K562 (cell line): ENCODE measurements at regions not wholly inside any gene's neighbourhood (a gene's known extent, or its start where the extent isn't known, plus 50 kb on each side); places are given as distances from the start of the nearest gene placed in this dataset.

Experiments used
- ATAC-seq: fragments of 200-7000 bp; cut with Tn5 transposase; 3 replicates; pipeline ENCODE4 v1.9.1; 2020; ENCODE audit warnings: moderate library complexity
- BruUV-seq: library from RNA; stranded (reverse); fragments of 400-500 nt; replicated peaks from 2 replicates; lab custom pipeline; 2021; lab: Mats Ljungman, UMichigan
- CTCF ChIA-PET: fragments of 300-600 bp; formaldehyde crosslinking; extraction: SDS; loops from one replicate; lab custom pipeline; 2021; ENCODE audit warnings: low intra/inter-chr PET ratio; lab: Yijun Ruan, JAX
- POLR2A ChIA-PET: fragments of 300-600, 350-650 bp; sonication (Branson Sonifier 250); formaldehyde crosslinking; extraction: SDS; loops from one replicate; lab custom pipeline; 2021; ENCODE audit warnings: antibody characterized with exemption, inconsistent platforms; lab: Yijun Ruan, JAX
- DNase-seq, 4 experiments: peaks; one replicate each; pipeline versions ENCODE4 v3.0.0 to v3.0.0-alpha.2; 2011 to 2018; ENCODE audit warnings: low spot score in 3 of 4, mixed read lengths in 3 of 4; ENCODE audit errors: extremely low read depth in 1 of 4
- FAIRE-seq: peaks from 2 replicates; lab custom pipeline; 2011; peaks lifted over from hg19 to GRCh38; lab: Jason Lieb, UNC
- H2AFZ ChIP-seq: 2 replicates; pipeline ENCODE4 v1.6.0; 2011; ENCODE audit warnings: low read depth, low read length, control low read depth, inconsistent platforms
- H3K27ac ChIP-seq: fragments of 200-600 bp; 3 replicates; pipeline ENCODE4 v1.8.0; 2011; ENCODE audit warnings: low read depth, mild to moderate bottlenecking, control low read depth, inconsistent platforms, low read length, moderate library complexity, mixed read lengths; ENCODE audit errors: extremely low read depth
- H3K27me3 ChIP-seq, 2 experiments: fragments of 300-600 bp in 1 of 2; 2 replicates in 1 of 2; 3 replicates in 1 of 2; pipeline versions ENCODE4 v1.6.0 to v1.8.0; 2011; ENCODE audit warnings: inconsistent platforms in 2 of 2, low read length in 2 of 2, mild to moderate bottlenecking in 1 of 2, mixed read lengths in 1 of 2, moderate library complexity in 1 of 2; ENCODE audit not compliant: control insufficient read depth in 2 of 2, insufficient read depth in 2 of 2
- H3K36me3 ChIP-seq: fragments of 300-600 bp; 3 replicates; pipeline ENCODE4 v1.8.0; 2011; ENCODE audit warnings: mild to moderate bottlenecking, low read length, inconsistent platforms; ENCODE audit not compliant: control insufficient read depth, insufficient read depth
- H3K4me1 ChIP-seq, 2 experiments: fragments of 200-600 bp in 1 of 2; replicated peaks in 1 of 2; 2 replicates in 1 of 2; 3 replicates in 1 of 2; pipeline versions ENCODE4 v1.5.1 to v1.8.0; 2011; ENCODE audit warnings: inconsistent platforms in 2 of 2, low read length in 2 of 2, mild to moderate bottlenecking in 1 of 2, mixed read lengths in 1 of 2, moderate library complexity in 1 of 2; ENCODE audit not compliant: control insufficient read depth in 2 of 2, insufficient read depth in 2 of 2
- H3K4me2 ChIP-seq: 2 replicates; pipeline ENCODE4 v1.6.1; 2011; ENCODE audit warnings: low read length, control low read depth, inconsistent platforms, mixed read lengths; ENCODE audit not compliant: insufficient read depth
- H3K4me3 ChIP-seq: fragments of 200-600 bp; sonication (generic), shearing (Covaris generic); 2 replicates; pipeline ENCODE4 v1.5.1; 2016; ENCODE audit warnings: control low read depth, inconsistent platforms
- H3K79me2 ChIP-seq: fragments of 200-600 bp; 3 replicates; pipeline ENCODE4 v1.8.0; 2011; ENCODE audit warnings: low read length, inconsistent platforms; ENCODE audit not compliant: control insufficient read depth, insufficient read depth
- H3K9ac ChIP-seq, 2 experiments: 2 replicates each; pipeline versions ENCODE4 v1.6.0 to v1.6.1; 2011; ENCODE audit warnings: low read depth in 2 of 2, low read length in 2 of 2, control low read depth in 1 of 2, inconsistent platforms in 1 of 2, mild to moderate bottlenecking in 1 of 2, mixed read lengths in 1 of 2; ENCODE audit not compliant: insufficient read depth in 1 of 2
- H3K9me1 ChIP-seq: one replicate; pipeline ENCODE4 v1.6.0; 2011; ENCODE audit warnings: inconsistent platforms, mild to moderate bottlenecking, low read length, moderate library complexity; ENCODE audit not compliant: control insufficient read depth, insufficient read depth
- H3K9me3 ChIP-seq: replicated peaks from 2 replicates; pipeline ENCODE4 v1.5.1; 2011; ENCODE audit warnings: low read depth, low read length, inconsistent platforms; ENCODE audit not compliant: control insufficient read depth, insufficient read depth
- H4K20me1 ChIP-seq: replicated peaks from 2 replicates; pipeline ENCODE4 v1.6.1; 2011; ENCODE audit warnings: low read length, inconsistent platforms, mixed read lengths; ENCODE audit not compliant: control insufficient read depth, insufficient read depth
- CAMTA2 ChIP-seq: fragments of 250-450 bp; sonication (Bioruptor Pico); conservative IDR thresholded peaks from 2 replicates; pipeline ENCODE4 v1.5.1; 2022
- HIVEP1 ChIP-seq: fragments of 250-450 bp; sonication (Bioruptor Pico); IDR thresholded peaks from 2 replicates; pipeline ENCODE4 v1.4.0; 2020; ENCODE audit warnings: mild to moderate bottlenecking
- HMGN3 ChIP-seq: IDR thresholded peaks from 2 replicates; pipeline ENCODE4 v1.6.1; 2011; ENCODE audit warnings: borderline replicate concordance, low read depth, mild to moderate bottlenecking, mixed read lengths, low read length; ENCODE audit not compliant: insufficient read length; ENCODE audit errors: extremely low read depth
- KLF6 ChIP-seq: fragments of 250-450 bp; sonication (Bioruptor Pico); IDR thresholded peaks from 2 replicates; pipeline ENCODE4 v1.4.0; 2020; ENCODE audit warnings: mild to moderate bottlenecking, moderate library complexity, borderline replicate concordance
- ZBED1 ChIP-seq: IDR thresholded peaks from 2 replicates; pipeline ENCODE4 v1.6.1; 2014
- ZNF140 ChIP-seq: fragments of 250-450 bp; sonication (Bioruptor Pico); IDR thresholded peaks from 2 replicates; pipeline ENCODE4 v1.8.0; 2021; ENCODE audit warnings: moderate library complexity, mild to moderate bottlenecking, inconsistent platforms
- ZNF583 ChIP-seq: fragments of 250-450 bp; sonication (Bioruptor Pico); IDR thresholded peaks from 2 replicates; pipeline ENCODE4 v1.4.0; 2020
- WGBS: fragments of 100-300 bp; shearing (Covaris generic); methylation state at CpG from one replicate; pipeline ENCODE4 v1.1.6; 2016; ENCODE audit warnings: low coverage, mixed read lengths; ENCODE audit not compliant: insufficient coverage; ENCODE audit errors: missing lambda C conversion rate; 5-methylcytosine and 5-hydroxymethylcytosine counted together
- in situ Hi-C: fragments of 300-500 bp; cut with MboI; formaldehyde crosslinking; loops from 4 replicates; pipeline ENCODE4 v1.15.0; 2018; ENCODE audit warnings: inconsistent platforms, mixed read lengths
- intact Hi-C: fragments of 100-400 bp; cut with micrococcal nuclease; formaldehyde crosslinking; loops from 2 replicates; pipeline ENCODE4 v1.14.2; 2022
- TF ChIP-seq, protein P1 (sequence below): fragments of 250-450 bp; sonication (Bioruptor Pico); IDR thresholded peaks from 2 replicates; pipeline ENCODE4 v1.5.0; 2021
- TF ChIP-seq, protein P2 (sequence below): fragments of 250-450 bp; sonication (Bioruptor Pico); IDR thresholded peaks from 2 replicates; pipeline ENCODE4 v1.4.0; 2020; ENCODE audit warnings: borderline replicate concordance
- TF ChIP-seq, protein P3 (sequence below): fragments of 450-650 bp; IDR thresholded peaks from 2 replicates; pipeline ENCODE4 v1.6.1; 2017; ENCODE audit warnings: antibody characterized with exemption

DNA sequence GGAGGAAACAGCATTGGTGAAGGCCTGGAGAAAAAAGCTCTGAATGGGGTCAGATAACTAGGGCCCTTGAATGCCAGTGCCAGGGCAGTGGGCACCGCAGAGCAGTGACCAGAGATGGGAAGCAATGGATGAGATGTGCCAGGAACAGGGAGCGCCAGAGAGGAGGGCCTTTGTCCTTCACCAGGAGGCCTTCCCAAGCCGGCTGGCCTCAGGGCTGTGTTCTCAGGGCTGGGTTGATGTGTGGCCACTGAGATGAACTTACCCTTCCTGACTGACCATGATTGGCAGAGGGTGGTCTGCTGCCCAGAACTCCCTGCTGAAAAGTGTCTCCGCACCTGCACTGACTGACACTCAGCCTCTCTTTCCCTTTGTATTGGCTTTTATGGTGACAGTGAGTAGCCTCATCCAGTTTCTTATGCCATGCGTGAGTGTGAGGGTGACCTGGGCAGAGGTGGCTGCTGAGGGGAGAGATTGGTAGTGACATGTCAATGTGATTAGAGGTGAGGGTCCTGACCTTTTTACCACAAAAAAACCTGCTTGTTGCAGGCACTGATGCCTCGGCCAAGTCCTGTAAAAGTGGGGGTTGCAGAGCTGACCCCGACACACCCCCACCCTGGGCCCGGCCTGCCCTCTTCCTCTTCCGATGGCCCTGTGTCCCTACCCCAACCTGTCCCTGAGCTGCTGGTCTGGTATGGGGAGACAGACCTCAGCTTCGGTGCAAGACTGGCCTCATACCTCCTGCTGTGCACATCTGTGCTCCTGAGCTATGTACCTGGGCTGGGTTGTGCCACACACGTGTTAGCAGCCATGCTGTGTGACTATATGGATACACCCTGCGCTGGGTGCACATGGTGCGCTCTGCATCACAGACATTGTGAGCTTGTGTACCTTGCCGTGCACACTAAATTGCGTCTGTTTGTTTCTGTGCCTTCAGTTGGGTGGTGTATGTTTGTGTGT lies 57.1 kb upstream of the PSD2 start:
- ATAC-seq: no peak
- no peak overlapping the region for H2AFZ ChIP-seq
- TF ChIP-seq HMGN3 (no peak), HIVEP1 (no peak), ZNF140 (no peak), KLF6 (CRISPR knock-in tag) (no peak), CAMTA2 (CRISPR knock-in tag) (no peak), ZNF583 (CRISPR knock-in tag) (no peak), ZBED1 (no peak)
- TF ChIP-seq, protein P1, sequence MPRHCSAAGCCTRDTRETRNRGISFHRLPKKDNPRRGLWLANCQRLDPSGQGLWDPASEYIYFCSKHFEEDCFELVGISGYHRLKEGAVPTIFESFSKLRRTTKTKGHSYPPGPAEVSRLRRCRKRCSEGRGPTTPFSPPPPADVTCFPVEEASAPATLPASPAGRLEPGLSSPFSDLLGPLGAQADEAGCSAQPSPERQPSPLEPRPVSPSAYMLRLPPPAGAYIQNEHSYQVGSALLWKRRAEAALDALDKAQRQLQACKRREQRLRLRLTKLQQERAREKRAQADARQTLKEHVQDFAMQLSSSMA (CRISPR knock-in tag): no peak
- TF ChIP-seq, protein P2, sequence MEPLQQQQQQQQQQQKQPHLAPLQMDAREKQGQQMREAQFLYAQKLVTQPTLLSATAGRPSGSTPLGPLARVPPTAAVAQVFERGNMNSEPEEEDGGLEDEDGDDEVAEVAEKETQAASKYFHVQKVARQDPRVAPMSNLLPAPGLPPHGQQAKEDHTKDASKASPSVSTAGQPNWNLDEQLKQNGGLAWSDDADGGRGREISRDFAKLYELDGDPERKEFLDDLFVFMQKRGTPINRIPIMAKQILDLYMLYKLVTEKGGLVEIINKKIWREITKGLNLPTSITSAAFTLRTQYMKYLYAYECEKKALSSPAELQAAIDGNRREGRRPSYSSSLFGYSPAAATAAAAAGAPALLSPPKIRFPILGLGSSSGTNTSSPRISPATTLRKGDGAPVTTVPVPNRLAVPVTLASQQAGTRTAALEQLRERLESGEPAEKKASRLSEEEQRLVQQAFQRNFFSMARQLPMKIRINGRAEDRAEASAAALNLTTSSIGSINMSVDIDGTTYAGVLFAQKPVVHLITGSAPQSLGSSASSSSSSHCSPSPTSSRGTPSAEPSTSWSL (CRISPR knock-in tag): no peak
- TF ChIP-seq, protein P3, sequence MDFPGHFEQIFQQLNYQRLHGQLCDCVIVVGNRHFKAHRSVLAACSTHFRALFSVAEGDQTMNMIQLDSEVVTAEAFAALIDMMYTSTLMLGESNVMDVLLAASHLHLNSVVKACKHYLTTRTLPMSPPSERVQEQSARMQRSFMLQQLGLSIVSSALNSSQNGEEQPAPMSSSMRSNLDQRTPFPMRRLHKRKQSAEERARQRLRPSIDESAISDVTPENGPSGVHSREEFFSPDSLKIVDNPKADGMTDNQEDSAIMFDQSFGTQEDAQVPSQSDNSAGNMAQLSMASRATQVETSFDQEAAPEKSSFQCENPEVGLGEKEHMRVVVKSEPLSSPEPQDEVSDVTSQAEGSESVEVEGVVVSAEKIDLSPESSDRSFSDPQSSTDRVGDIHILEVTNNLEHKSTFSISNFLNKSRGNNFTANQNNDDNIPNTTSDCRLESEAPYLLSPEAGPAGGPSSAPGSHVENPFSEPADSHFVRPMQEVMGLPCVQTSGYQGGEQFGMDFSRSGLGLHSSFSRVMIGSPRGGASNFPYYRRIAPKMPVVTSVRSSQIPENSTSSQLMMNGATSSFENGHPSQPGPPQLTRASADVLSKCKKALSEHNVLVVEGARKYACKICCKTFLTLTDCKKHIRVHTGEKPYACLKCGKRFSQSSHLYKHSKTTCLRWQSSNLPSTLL: no peak
- TF ChIP-seq, all 486 proteins: peak for 0
- no peak for FAIRE-seq
- no peak overlapping the region for H3K4me2 ChIP-seq
- in situ Hi-C loops (no loop called here), intact Hi-C loops (no loop called here)
- H3K27ac ChIP-seq: no peak overlapping the region
- ChIA-PET POLR2A (interaction anchor here (0.7 to 1.1 kb wide), 2 partner anchors 15 to 26 kb away, joined by 3 to 4 read pairs; no protein-coding TSS in a partner anchor), CTCF (no interaction called here)
- H3K79me2 ChIP-seq: no peaks in the 10 kb centered on the region
- no peaks in the 10 kb centered on the region for H3K36me3 ChIP-seq
- H3K9me3 ChIP-seq: no peaks in the 10 kb centered on the region
- BruUV-seq: no TSS peak
- DNase-seq: no peak
- peak overlapping the region in 1 of 2 experiments; percentile 64; a peak in 2 of 4 replicates for H3K9ac ChIP-seq
- H3K9me1 ChIP-seq: no peaks in the 10 kb centered on the region
- H3K27me3 ChIP-seq: no peaks in the 10 kb centered on the region
- H3K4me3 ChIP-seq: no peak overlapping the region
- WGBS: 48% methylated on average over 15 of the region's 15 CpGs
- H3K4me1 ChIP-seq: peaks cover 0 to 17% of the 10 kb centered on the region in 2 experiments; a peak in 2 of 5 replicates
- no peaks in the 10 kb centered on the region for H4K20me1 ChIP-seq
